HepG2 (cell line): ENCODE measurements at regions not wholly inside any gene's neighbourhood (a gene's known extent, or its start where the extent isn't known, plus 50 kb on each side); places are given as distances from the start of the nearest gene placed in this dataset.

ENCODE experiments used
- BRD4 ChIP-seq: sonication (generic); formaldehyde crosslinking; IDR thresholded peaks from 2 replicates; pipeline ENCODE4 v1.4.0; 2020; ENCODE audit warnings: missing genetic modification reagents
- EZH2 ChIP-seq: conservative IDR thresholded peaks from 2 replicates; pipeline ENCODE4 v1.6.1; 2012; ENCODE audit warnings: mild to moderate bottlenecking, low read depth, low read length, moderate library complexity
- FOSL2 ChIP-seq: sonication (generic); formaldehyde crosslinking; IDR thresholded peaks from 2 replicates; pipeline ENCODE4 v1.4.0; 2020; ENCODE audit warnings: missing genetic modification reagents
- HOXD1 ChIP-seq: sonication (generic); formaldehyde crosslinking; IDR thresholded peaks from 2 replicates; pipeline ENCODE4 v1.5.0; 2020; ENCODE audit warnings: missing genetic modification reagents
- SAP130 ChIP-seq: IDR thresholded peaks from 2 replicates; pipeline ENCODE4 v1.6.1; 2016; ENCODE audit warnings: low read depth
- ZBTB20 ChIP-seq: sonication (generic); formaldehyde crosslinking; IDR thresholded peaks from 2 replicates; pipeline ENCODE4 v1.8.1; 2023; ENCODE audit warnings: missing genetic modification reagents, low read depth, mild to moderate bottlenecking, borderline replicate concordance
- ZFP62 ChIP-seq: sonication (generic); formaldehyde crosslinking; IDR thresholded peaks from 2 replicates; pipeline ENCODE4 v1.4.0; 2020; ENCODE audit warnings: missing genetic modification reagents
- ZNF230 ChIP-seq: sonication (generic); formaldehyde crosslinking; IDR thresholded peaks from 2 replicates; pipeline ENCODE4 v1.4.0; 2020; ENCODE audit warnings: mild to moderate bottlenecking, missing genetic modification reagents
- ZNF280B ChIP-seq: sonication (generic); formaldehyde crosslinking; IDR thresholded peaks from 2 replicates; pipeline ENCODE4 v1.5.0; 2020; ENCODE audit warnings: missing genetic modification reagents, mild to moderate bottlenecking, borderline replicate concordance
- ZNF318 ChIP-seq: sonication (generic); formaldehyde crosslinking; IDR thresholded peaks from 2 replicates; pipeline ENCODE4 v1.4.0; 2020; ENCODE audit warnings: mild to moderate bottlenecking, missing genetic modification reagents
- ZNF589 ChIP-seq: sonication (generic); formaldehyde crosslinking; conservative IDR thresholded peaks from 2 replicates; pipeline ENCODE4 v1.8.0; 2022; ENCODE audit warnings: mild to moderate bottlenecking, moderate library complexity, missing genetic modification reagents
- ZNF615 ChIP-seq: sonication (generic); formaldehyde crosslinking; IDR thresholded peaks from 2 replicates; pipeline ENCODE4 v1.5.0; 2020; ENCODE audit warnings: mild to moderate bottlenecking, missing genetic modification reagents, borderline replicate concordance
- TF ChIP-seq, protein P1 (sequence below): sonication (generic); formaldehyde crosslinking; IDR thresholded peaks from 2 replicates; pipeline ENCODE4 v1.5.0; 2020; ENCODE audit warnings: mild to moderate bottlenecking, missing genetic modification reagents, moderate library complexity

- TF ChIP-seq ZNF318 (CRISPR knock-in tag): 0 out of 2 replicates have a peak, but pooled peaks have one; percentile 39
- TF ChIP-seq ZNF589 (CRISPR knock-in tag): no peak
- no peak for TF ChIP-seq EZH2
- no peak for TF ChIP-seq HOXD1
- no peak for TF ChIP-seq ZBTB20 (CRISPR knock-in tag)
- TF ChIP-seq FOSL2 (CRISPR knock-in tag): 0 out of 2 replicates have a peak, but pooled peaks have one; percentile 7
- TF ChIP-seq, protein P1, sequence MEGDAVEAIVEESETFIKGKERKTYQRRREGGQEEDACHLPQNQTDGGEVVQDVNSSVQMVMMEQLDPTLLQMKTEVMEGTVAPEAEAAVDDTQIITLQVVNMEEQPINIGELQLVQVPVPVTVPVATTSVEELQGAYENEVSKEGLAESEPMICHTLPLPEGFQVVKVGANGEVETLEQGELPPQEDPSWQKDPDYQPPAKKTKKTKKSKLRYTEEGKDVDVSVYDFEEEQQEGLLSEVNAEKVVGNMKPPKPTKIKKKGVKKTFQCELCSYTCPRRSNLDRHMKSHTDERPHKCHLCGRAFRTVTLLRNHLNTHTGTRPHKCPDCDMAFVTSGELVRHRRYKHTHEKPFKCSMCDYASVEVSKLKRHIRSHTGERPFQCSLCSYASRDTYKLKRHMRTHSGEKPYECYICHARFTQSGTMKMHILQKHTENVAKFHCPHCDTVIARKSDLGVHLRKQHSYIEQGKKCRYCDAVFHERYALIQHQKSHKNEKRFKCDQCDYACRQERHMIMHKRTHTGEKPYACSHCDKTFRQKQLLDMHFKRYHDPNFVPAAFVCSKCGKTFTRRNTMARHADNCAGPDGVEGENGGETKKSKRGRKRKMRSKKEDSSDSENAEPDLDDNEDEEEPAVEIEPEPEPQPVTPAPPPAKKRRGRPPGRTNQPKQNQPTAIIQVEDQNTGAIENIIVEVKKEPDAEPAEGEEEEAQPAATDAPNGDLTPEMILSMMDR: peak; percentile 83
- no peak for TF ChIP-seq SAP130 (CRISPR knock-in tag)
- TF ChIP-seq ZNF615 (CRISPR knock-in tag): no peak
- TF ChIP-seq ZFP62 (CRISPR knock-in tag): no peak
- TF ChIP-seq ZNF230: no peak
- TF ChIP-seq ZNF280B (CRISPR knock-in tag): no peak
- TF ChIP-seq BRD4 (CRISPR knock-in tag): no peak
- TF ChIP-seq, all 625 proteins: peak for 8
Measured at GRCh38 chr15:62847900-62848489, 194.6 kb upstream of the TPM1 start (continued).
